ENCODE measurements at regions not wholly inside any gene's neighbourhood (a gene's known extent, or its start where the extent isn't known, plus 50 kb on each side); places are given as distances from the start of the nearest gene placed in this dataset.

GRCh38 chr3:18901571-18901970 lies 246.7 kb upstream of the KCNH8 start:
- Mint-ChIP-seq H3K4me1 (peaks cover 0 to under 1% of the 10 kb centered on the region in 2 experiments; a peak in 2 of 4 replicates), H3K36me3 (ENCODE audit: insufficient read depth in 1 of 3, low read depth in 3 of 3) (no peaks in the 10 kb centered on the region), H3K4me3 (no peak overlapping the region), H3K27me3 (ENCODE audit: low read depth) (no peaks in the 10 kb centered on the region), H3K27ac (no peak overlapping the region), H3K9me3 (no peaks in the 10 kb centered on the region)
- no CpG with 5 or more reads among the region's 2 CpGs for WGBS (ENCODE audit: extremely low coverage, insufficient read length, low lambda C conversion rate)
- no peaks in the 10 kb centered on the region for H3K27me3 ChIP-seq (ENCODE audit: insufficient read depth, low read length)
- no peak overlapping the region for H3K56ac ChIP-seq (ENCODE audit: insufficient read length, low read depth, low read length)
- no peaks in the 10 kb centered on the region for H3K4me1 ChIP-seq (ENCODE audit: insufficient read depth, low read length)
- H2BK15ac ChIP-seq (ENCODE audit: low read depth, low read length), result no peak overlapping the region
- no peak overlapping the region for H2BK120ac ChIP-seq (ENCODE audit: low read depth, low read length, poor library complexity, severe bottlenecking)
- H3K14ac ChIP-seq (ENCODE audit: insufficient read depth, low read length), result no peak overlapping the region
- H3K23me2 ChIP-seq (ENCODE audit: insufficient read length, low read depth, low read length, poor library complexity, severe bottlenecking), result no peaks in the 10 kb centered on the region
- TF ChIP-seq, protein P1, sequence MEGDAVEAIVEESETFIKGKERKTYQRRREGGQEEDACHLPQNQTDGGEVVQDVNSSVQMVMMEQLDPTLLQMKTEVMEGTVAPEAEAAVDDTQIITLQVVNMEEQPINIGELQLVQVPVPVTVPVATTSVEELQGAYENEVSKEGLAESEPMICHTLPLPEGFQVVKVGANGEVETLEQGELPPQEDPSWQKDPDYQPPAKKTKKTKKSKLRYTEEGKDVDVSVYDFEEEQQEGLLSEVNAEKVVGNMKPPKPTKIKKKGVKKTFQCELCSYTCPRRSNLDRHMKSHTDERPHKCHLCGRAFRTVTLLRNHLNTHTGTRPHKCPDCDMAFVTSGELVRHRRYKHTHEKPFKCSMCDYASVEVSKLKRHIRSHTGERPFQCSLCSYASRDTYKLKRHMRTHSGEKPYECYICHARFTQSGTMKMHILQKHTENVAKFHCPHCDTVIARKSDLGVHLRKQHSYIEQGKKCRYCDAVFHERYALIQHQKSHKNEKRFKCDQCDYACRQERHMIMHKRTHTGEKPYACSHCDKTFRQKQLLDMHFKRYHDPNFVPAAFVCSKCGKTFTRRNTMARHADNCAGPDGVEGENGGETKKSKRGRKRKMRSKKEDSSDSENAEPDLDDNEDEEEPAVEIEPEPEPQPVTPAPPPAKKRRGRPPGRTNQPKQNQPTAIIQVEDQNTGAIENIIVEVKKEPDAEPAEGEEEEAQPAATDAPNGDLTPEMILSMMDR (conservative IDR thresholded peaks at IDR 0.05), result no peak
- H3K9ac ChIP-seq (ENCODE audit: extremely low read depth, insufficient read length, low read length), result no peak overlapping the region
- no peak overlapping the region for H3T11ph ChIP-seq (ENCODE audit: low read length)
- H3K4me2 ChIP-seq (ENCODE audit: insufficient read depth, insufficient read length, low read length), result no peak overlapping the region
- H3K18ac ChIP-seq (ENCODE audit: insufficient read length, low read depth, low read length), result no peak overlapping the region
- no peaks in the 10 kb centered on the region for H3K79me1 ChIP-seq (ENCODE audit: insufficient read depth, low read depth, low read length, poor library complexity, severe bottlenecking)
- H2BK12ac ChIP-seq (ENCODE audit: insufficient read length, low read depth, low read length), result no peak overlapping the region
- H4K20me1 ChIP-seq (ENCODE audit: control insufficient read depth, insufficient read depth, insufficient read length), result no peaks in the 10 kb centered on the region
- no peak overlapping the region for H2AFZ ChIP-seq (ENCODE audit: low read length)
- no peak for DNase-seq
- no peak overlapping the region for H4K91ac ChIP-seq (ENCODE audit: insufficient read length, low read depth, low read length)
- H4K8ac ChIP-seq (replicated peaks; ENCODE audit: insufficient read length, low read depth, low read length), result no peak overlapping the region
- H3K27ac ChIP-seq (ENCODE audit: insufficient read length, low read depth, low read length), result no peak overlapping the region
- no peak overlapping the region for H3K4ac ChIP-seq (ENCODE audit: low read depth, low read length)
- H3K23ac ChIP-seq (ENCODE audit: insufficient read length, low read depth, low read length), result no peak overlapping the region
- no peak overlapping the region for H2BK20ac ChIP-seq (ENCODE audit: low read depth, low read length, poor library complexity, severe bottlenecking)
- H3K9me3 ChIP-seq (ENCODE audit: control insufficient read depth, low read depth, low read length), result no peaks in the 10 kb centered on the region
- H2AK5ac ChIP-seq (ENCODE audit: insufficient read length, low read length), result no peak overlapping the region
- H3K79me2 ChIP-seq (ENCODE audit: insufficient read depth, low read length), result no peaks in the 10 kb centered on the region
- H2BK5ac ChIP-seq (ENCODE audit: insufficient read length, low read length), result no peak overlapping the region
- no peak overlapping the region for H4K5ac ChIP-seq (ENCODE audit: insufficient read length, low read depth, low read length)
